ENCODE measurements at regions not wholly inside any gene's neighbourhood (a gene's known extent, or its start where the extent isn't known, plus 50 kb on each side); places are given as distances from the start of the nearest gene placed in this dataset.

GRCh38 chr5:8254674-8255073 is 385.7 kb downstream of the MTRR start:
- TF ChIP-seq POLR2A (IDR thresholded peaks at IDR 0.05; ENCODE audit: low read depth, low read length) = no peak
- TF ChIP-seq SIX5 (IDR thresholded peaks at IDR 0.05; ENCODE audit: low read depth, low read length, severe bottlenecking) = no peak
- no peak for TF ChIP-seq SMAD5 (IDR thresholded peaks at IDR 0.05; ENCODE audit: low read depth)
- no peak for TF ChIP-seq ZNF687 (IDR thresholded peaks at IDR 0.05)
- TF ChIP-seq E4F1 (IDR thresholded peaks at IDR 0.05; ENCODE audit: borderline replicate concordance, partially characterized antibody) = no peak
- TF ChIP-seq ESRRA (IDR thresholded peaks at IDR 0.05; ENCODE audit: low read length) = no peak
- no peak for TF ChIP-seq EP300 (IDR thresholded peaks at IDR 0.05; ENCODE audit: borderline replicate concordance in 1 of 2, control insufficient read depth in 1 of 2, low read depth in 2 of 2, low read length in 2 of 2)
- no peak for TF ChIP-seq HDAC2 (IDR thresholded peaks at IDR 0.05)
- no peak for TF ChIP-seq CBX3 (IDR thresholded peaks at IDR 0.05; ENCODE audit: borderline replicate concordance, low read depth)
- no peak for TF ChIP-seq POLR2AphosphoS5 (IDR thresholded peaks at IDR 0.05; ENCODE audit: low read length)
- TF ChIP-seq MYB (IDR thresholded peaks at IDR 0.05; ENCODE audit: borderline replicate concordance, low read depth, low read length) = no peak
- TF ChIP-seq SMAD1 (IDR thresholded peaks at IDR 0.05; ENCODE audit: low read depth, partially characterized antibody) = no peak
- TF ChIP-seq RAD51 (IDR thresholded peaks at IDR 0.05) = no peak
- TF ChIP-seq CREB1 (IDR thresholded peaks at IDR 0.05; ENCODE audit: low read depth) = no peak

Data from GM12878 (cell line).